ENCODE measurements at regions not wholly inside any gene's neighbourhood (a gene's known extent, or its start where the extent isn't known, plus 50 kb on each side); places are given as distances from the start of the nearest gene placed in this dataset.

- intact Hi-C loops (cut with DNase I) = loop anchor here (2.0 to 10.0 kb wide), 2 partner anchors 901 to 1215 kb away; no protein-coding TSS in a partner anchor
- no peaks in the 10 kb centered on the region for H3K4me1 ChIP-seq
- H3K36me3 ChIP-seq = no peaks in the 10 kb centered on the region
- H3K27me3 ChIP-seq = no peaks in the 10 kb centered on the region
- no peak for DNase-seq
- no peak overlapping the region for H3K27ac ChIP-seq
- H3K9me3 ChIP-seq = no peaks in the 10 kb centered on the region
- TF ChIP-seq CTCF (IDR thresholded peaks at IDR 0.05) = no peak
- H3K9ac ChIP-seq (ENCODE audit: low read depth in 2 of 2, low read length in 2 of 2) = no peak overlapping the region
- no peak overlapping the region for H3K4me3 ChIP-seq
Observed at GRCh38 chr3:188955919-188956318, 215.9 kb upstream of the TPRG1 start.

- Histone ChIP-seq H3K27me3 (no peaks in the 10 kb centered on the region), H3K36me3 (no peaks in the 10 kb centered on the region), H3K9me3 (no peaks in the 10 kb centered on the region), H3K4me3 (no peak overlapping the region), H3K27ac (no peak overlapping the region), H3K9ac (ENCODE audit: low read depth in 2 of 2, low read length in 2 of 2) (no peak overlapping the region), H3K4me1 (no peaks in the 10 kb centered on the region)
- peak; percentile 80 for TF ChIP-seq CTCF (IDR thresholded peaks at IDR 0.05)
- intact Hi-C loops (cut with DNase I) = loop anchor here (2.0 to 10.0 kb wide), 2 partner anchors 902 to 1216 kb away; no protein-coding TSS in a partner anchor
- no peak for DNase-seq
Observed at GRCh38 chr3:188956839-188957489, 214.8 kb upstream of the TPRG1 start.

GRCh38 chr3:188959013-188959412 lies 212.8 kb upstream of the TPRG1 start:
- H3K4me3 ChIP-seq = no peak overlapping the region
- H3K4me1 ChIP-seq = no peaks in the 10 kb centered on the region
- intact Hi-C loops (cut with DNase I) = loop anchor here (2.0 to 10.0 kb wide), 2 partner anchors 190 to 904 kb away; no protein-coding TSS in a partner anchor
- H3K27ac ChIP-seq = no peak overlapping the region
- no peaks in the 10 kb centered on the region for H3K36me3 ChIP-seq
- DNase-seq = no peak
- TF ChIP-seq CTCF (IDR thresholded peaks at IDR 0.05) = no peak
- H3K9me3 ChIP-seq = no peaks in the 10 kb centered on the region
- H3K9ac ChIP-seq (ENCODE audit: low read depth in 2 of 2, low read length in 2 of 2) = no peak overlapping the region
- no peaks in the 10 kb centered on the region for H3K27me3 ChIP-seq

GRCh38 chr3:188962253-188963247 lies 209.2 kb upstream of the TPRG1 start:
- Histone ChIP-seq H3K4me3 (no peak overlapping the region), H3K27me3 (no peaks in the 10 kb centered on the region), H3K27ac (no peak overlapping the region), H3K4me1 (no peaks in the 10 kb centered on the region), H3K9me3 (no peaks in the 10 kb centered on the region), H3K9ac (ENCODE audit: low read depth in 2 of 2, low read length in 2 of 2) (no peak overlapping the region), H3K36me3 (no peaks in the 10 kb centered on the region)
- DNase-seq = no peak
- no peak for TF ChIP-seq CTCF (IDR thresholded peaks at IDR 0.05)
- intact Hi-C loops (cut with DNase I) = no loop called here

- intact Hi-C loops (cut with DNase I) = no loop called here
- no peak for TF ChIP-seq CTCF (IDR thresholded peaks at IDR 0.05)
- no peaks in the 10 kb centered on the region for H3K4me1 ChIP-seq
- H3K9me3 ChIP-seq = no peaks in the 10 kb centered on the region
- H3K27ac ChIP-seq = no peak overlapping the region
- H3K27me3 ChIP-seq = no peaks in the 10 kb centered on the region
- no peak for DNase-seq
- no peak overlapping the region for H3K4me3 ChIP-seq
- no peaks in the 10 kb centered on the region for H3K36me3 ChIP-seq
- H3K9ac ChIP-seq (ENCODE audit: low read depth in 2 of 2, low read length in 2 of 2) = no peak overlapping the region
Observed at GRCh38 chr3:188964957-188965356, 206.8 kb upstream of the TPRG1 start.
